ENCODE measurements at regions not wholly inside any gene's neighbourhood (a gene's known extent, or its start where the extent isn't known, plus 50 kb on each side); places are given as distances from the start of the nearest gene placed in this dataset.

DNA sequence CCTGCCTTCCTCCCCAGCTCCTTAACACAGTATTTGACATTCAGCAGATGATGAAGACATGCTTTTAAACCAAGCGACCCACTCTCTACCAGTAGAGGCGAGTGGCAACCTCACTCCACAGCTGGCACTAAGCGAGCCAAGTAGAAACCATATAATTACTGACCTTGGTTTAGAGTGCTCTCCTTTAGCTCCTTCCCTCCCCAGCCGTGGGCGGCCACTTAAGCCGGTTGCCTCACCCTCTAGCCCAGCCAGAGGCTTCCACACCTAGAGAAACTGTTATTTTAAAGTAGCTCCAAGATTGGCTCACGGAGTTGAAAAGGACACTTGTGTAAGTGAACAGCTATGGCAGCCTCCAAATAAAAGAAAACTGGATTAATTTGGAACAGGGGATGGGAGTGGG is 109.1 kb upstream of the CRHR1 start:
- H3K14ac ChIP-seq (replicated peaks; ENCODE audit: low read depth, low read length): no peak overlapping the region
- no peak overlapping the region for H4K91ac ChIP-seq (ENCODE audit: insufficient read depth, low read depth, low read length)
- ChIA-PET POLR2A (ENCODE audit: unreplicated experiment) (no interaction called here), CTCF (no interaction called here)
- no peak overlapping the region for H2BK5ac ChIP-seq (ENCODE audit: low read depth, low read length, poor library complexity, severe bottlenecking)
- no TSS peak for BruUV-seq (replicated peaks)
- H3K79me1 ChIP-seq (ENCODE audit: low read depth in 1 of 2, low read length in 2 of 2): no peaks in the 10 kb centered on the region
- H4K5ac ChIP-seq (ENCODE audit: low read depth, low read length): no peak overlapping the region
- no peak overlapping the region for H2BK15ac ChIP-seq (ENCODE audit: low read depth, low read length)
- H3K56ac ChIP-seq (ENCODE audit: extremely low read depth, insufficient read depth, low read length): no peak overlapping the region
- no peak for TF ChIP-seq CEBPB (IDR thresholded peaks at IDR 0.05; ENCODE audit: low read depth, low read length)
- no peaks in the 10 kb centered on the region for H4K20me1 ChIP-seq (ENCODE audit: insufficient read depth, low read length)
- no peak overlapping the region for H2AK5ac ChIP-seq (ENCODE audit: low read depth, low read length)
- no peaks in the 10 kb centered on the region; the same call in 1 of the 2 replicates for H3K9me3 ChIP-seq (ENCODE audit: control insufficient read depth, insufficient read depth, low read length)
- H3K27me3 ChIP-seq (ENCODE audit: control insufficient read depth, insufficient read depth, low read length): peaks cover 4% of the 10 kb centered on the region
- intact Hi-C loops (cut with micrococcal nuclease): no loop called here
- H3K4me2 ChIP-seq (ENCODE audit: low read depth, low read length): no peak overlapping the region
- no peak overlapping the region for H3K4ac ChIP-seq (ENCODE audit: low read depth, low read length)
- no peak overlapping the region for H3K4me3 ChIP-seq (ENCODE audit: insufficient read depth, low read depth, low read length)
- no peaks in the 10 kb centered on the region for H3K9me1 ChIP-seq (ENCODE audit: insufficient read depth, low read length)
- H2BK20ac ChIP-seq (ENCODE audit: low read depth, low read length): no peak overlapping the region
- dilution Hi-C loops (cut with HindIII; ENCODE audit: low sequenced_read_pairs, unreplicated experiment): no loop called here
- in situ Hi-C loops (cut with MboI; ENCODE audit: low sequenced_read_pairs): no loop called here
- H3K9ac ChIP-seq (ENCODE audit: low read depth, low read length): no peak overlapping the region
- H3K23ac ChIP-seq (ENCODE audit: low read depth, low read length): no peak overlapping the region
- no peaks in the 10 kb centered on the region for H3K36me3 ChIP-seq (ENCODE audit: control insufficient read depth, insufficient read depth, low read length)
- H2AK9ac ChIP-seq (replicated peaks; ENCODE audit: low read depth, low read length, poor library complexity): no peak overlapping the region
- H3K4me1 ChIP-seq (ENCODE audit: control insufficient read depth, insufficient read depth, low read length): no peaks in the 10 kb centered on the region
- WGBS, 2 experiments (ENCODE audit: extremely low coverage in 2 of 2, insufficient read length in 1 of 2): 52% methylated on average over 2 of the region's 7 CpGs; no CpG with 5 or more reads in 1 of the 2 experiments
- no peak overlapping the region for H2BK120ac ChIP-seq (ENCODE audit: low read depth, low read length)
- no peak overlapping the region for H4K8ac ChIP-seq (ENCODE audit: low read depth in 2 of 2, low read length in 2 of 2)
- DNase-seq (no peak), ATAC-seq (ENCODE audit: low read depth) (no peak)
- H3K18ac ChIP-seq (ENCODE audit: low read depth, low read length): no peak overlapping the region
- no peak overlapping the region for H2AFZ ChIP-seq (replicated peaks; ENCODE audit: low read length, poor library complexity)
- no peak overlapping the region for H3K27ac ChIP-seq (ENCODE audit: insufficient read depth, low read length)
